ENCODE measurements at regions not wholly inside any gene's neighbourhood (a gene's known extent, or its start where the extent isn't known, plus 50 kb on each side); places are given as distances from the start of the nearest gene placed in this dataset.
"Not testable (repeated sequence)": the region's sequence is repeated elsewhere in the genome, so short reads cannot be mapped to it uniquely, and the experiment has no call there.

DNA sequence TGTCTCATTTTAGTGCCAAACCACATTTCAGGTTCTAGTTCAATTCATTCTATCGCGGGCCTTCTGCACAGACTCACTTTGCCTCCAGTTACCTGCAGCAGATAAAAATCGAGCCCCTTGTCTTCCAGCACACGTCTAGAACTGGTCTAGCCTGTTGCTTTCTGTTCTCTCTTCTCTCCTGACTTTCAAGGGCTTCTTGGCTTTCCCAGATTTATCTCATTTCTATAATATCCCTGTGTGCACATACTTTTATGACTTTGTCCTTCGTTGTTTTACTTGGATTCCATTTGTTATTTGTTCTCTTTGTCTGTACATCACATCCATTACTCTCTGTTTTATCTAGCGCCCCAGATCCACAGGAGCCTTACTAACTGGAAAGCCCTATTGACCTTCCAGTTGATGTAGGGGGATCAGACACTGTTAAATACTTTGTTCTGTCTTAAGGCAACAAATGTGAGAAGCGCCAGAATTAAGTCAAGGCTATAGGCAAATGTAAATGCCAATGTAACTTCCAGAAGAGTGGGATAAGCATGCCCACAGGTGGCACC is 284.5 kb upstream of the ADGRL4 start:
- ATAC-seq (no peak), DNase-seq (no peak)
- intact Hi-C loops (cut with DNase I) = no loop called here

DNA sequence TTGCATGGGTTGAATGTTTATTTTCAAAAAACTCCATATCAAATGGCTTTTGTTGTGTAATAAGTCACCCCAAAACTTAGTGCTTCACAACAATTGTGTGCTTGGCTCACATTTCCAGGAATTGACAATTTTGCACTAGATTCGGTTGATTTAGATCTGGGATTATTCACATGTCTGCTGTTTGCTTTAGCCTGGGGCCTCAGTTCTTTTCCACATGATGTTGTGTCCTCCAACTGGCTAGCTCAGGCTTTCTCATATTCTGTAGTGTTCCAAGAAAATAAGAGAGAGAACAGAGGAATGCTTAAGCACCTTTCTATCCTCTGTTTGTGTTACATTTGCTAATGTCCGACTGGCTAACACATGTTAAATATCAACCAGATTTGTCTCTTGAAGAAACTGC is 281.5 kb upstream of the ADGRL4 start:
- ATAC-seq = no peak
- no peak for DNase-seq
- intact Hi-C loops (cut with DNase I) = no loop called here

DNA sequence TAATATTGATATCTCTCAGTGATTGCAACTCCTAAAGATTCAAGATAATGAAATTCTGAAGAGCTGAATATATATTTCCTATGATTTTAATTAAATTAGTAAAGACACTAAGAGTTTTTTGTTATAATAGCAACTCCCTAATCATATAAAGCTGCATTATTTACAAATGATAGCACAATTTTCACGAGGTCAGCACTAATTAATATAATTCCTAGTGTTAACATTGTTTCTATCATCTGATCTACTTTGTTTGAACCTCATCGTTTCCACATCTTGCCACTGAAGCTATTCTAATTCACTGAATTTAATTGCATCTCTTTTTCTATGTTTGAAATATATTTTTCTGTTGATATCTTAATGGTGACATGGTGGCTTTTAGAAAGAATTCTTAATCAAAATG is 279.1 kb upstream of the ADGRL4 start:
- ATAC-seq = no peak
- intact Hi-C loops (cut with DNase I) = no loop called here
- DNase-seq = no peak

DNA sequence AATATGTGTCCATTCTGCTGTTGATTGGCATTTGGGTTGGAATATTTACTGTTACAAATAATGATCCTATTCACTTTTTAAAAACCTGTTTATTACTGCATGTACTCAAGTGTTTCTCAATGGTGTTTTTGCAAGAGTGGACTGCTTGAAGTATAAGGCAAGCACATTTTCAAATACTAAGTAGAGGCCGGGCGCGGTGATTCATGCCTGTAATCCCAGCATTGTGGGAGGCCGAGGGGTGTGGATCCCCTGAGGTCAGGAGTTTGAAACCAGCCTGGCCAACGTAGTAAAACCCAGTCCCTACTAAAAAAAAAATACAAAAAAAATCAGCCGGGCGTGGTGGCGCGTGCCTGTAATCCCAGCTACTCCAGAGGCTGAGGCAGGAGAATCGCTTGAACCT is 276.9 kb upstream of the ADGRL4 start:
- intact Hi-C loops (cut with DNase I) = no loop called here
- DNase-seq (no peak), ATAC-seq (no peak)

DNA sequence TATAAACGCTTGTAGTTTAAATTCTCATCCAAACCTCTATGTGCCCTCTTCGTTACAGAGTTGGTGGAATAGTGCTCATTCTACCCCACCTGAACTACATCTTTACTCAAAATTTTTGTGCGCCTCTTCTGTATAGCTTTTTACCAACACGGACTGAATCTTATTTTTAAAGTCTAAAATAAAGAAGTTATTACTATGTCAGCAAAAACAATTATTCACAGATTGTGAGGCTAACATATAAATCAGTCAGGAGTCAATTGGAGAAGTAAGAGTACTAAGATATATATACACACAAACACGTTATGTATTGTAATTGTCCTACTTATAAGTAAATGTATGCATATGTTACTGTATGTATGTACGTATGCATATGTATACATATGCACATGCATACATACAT is 274.9 kb upstream of the ADGRL4 start:
- intact Hi-C loops (cut with DNase I) = no loop called here
- ATAC-seq (no peak), DNase-seq (no peak)

DNA sequence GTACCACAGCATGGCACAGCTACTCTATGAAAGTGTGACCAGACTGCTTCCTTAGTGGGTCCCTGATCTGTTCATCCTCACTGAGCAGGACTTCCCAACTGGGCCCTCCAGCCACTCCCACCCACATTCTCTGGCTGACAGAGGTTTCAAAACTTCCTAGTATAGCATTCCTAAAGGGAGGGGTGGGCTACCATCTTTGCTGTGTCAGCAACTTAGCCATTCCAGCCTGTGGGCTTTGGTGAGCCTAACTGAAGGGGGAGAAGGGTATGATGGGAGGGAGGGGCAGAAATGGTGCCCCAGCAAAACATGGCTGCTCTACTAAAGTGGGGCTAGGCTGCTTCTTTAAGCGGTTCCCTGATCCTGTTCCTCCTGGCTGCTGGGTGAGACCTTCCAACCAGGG is 265.2 kb upstream of the ADGRL4 start:
- DNase-seq (no peak), ATAC-seq (no peak)
- intact Hi-C loops (cut with DNase I) = no loop called here

DNA sequence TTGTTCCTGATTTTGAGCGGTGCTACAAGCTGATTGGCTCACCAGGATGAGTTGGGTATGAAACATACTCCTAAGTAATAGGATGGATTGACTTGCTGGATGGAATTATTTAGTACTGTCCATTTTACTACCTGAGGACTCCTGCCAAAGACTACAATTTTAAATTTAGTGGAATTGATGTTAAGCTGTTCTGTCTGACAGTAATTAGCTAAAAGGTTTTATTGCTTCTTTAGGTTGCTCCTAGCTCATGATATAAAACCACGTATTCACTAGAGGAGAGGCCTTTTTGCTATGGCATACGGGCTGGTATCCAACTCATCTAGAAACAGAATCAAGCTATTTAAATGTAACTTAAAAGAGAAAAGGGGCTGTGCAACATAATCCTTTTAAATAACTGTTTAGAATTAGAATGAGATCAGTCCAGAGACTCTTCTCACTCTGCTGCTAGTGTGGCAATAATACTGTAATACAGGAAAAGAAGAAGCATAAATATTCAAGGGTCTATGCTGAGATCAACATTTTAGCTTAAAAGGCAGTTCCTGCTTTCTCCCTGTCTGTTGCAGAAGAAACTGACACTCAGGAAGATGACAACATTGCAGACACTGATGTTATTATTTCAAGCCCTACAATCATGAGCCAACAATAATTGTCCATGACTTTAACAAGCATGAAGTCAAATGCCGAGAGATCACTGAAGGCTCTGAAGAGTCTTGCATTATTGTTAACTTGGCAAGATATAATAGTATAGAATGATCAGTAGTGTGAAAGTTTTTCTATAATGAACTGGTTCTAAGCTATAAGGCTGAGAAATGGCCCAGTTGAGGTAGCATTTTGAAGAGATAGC is 258.7 kb upstream of the ADGRL4 start:
- ATAC-seq (no peak), DNase-seq (no peak)
- intact Hi-C loops (cut with DNase I) = no loop called here

DNA sequence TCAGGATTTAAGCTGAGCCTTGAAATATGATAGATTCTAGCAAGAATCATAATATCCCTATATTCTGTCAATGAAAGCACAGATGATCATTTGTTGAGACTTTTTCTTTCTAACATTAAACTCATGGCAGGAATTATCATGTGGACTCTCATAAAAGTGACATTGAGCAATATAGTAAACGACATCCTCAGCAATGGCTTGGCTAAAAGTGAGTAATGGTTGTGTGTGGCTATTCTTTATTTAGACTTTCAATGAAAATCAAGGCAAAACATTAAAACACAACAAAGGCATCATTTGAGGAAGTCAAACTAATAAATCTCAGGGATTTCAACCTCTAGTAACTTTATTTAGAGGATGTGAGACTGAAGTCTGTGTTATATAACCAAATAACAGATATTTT is 257.8 kb upstream of the ADGRL4 start:
- intact Hi-C loops (cut with DNase I) = no loop called here
- DNase-seq = no peak
- ATAC-seq = no peak

DNA sequence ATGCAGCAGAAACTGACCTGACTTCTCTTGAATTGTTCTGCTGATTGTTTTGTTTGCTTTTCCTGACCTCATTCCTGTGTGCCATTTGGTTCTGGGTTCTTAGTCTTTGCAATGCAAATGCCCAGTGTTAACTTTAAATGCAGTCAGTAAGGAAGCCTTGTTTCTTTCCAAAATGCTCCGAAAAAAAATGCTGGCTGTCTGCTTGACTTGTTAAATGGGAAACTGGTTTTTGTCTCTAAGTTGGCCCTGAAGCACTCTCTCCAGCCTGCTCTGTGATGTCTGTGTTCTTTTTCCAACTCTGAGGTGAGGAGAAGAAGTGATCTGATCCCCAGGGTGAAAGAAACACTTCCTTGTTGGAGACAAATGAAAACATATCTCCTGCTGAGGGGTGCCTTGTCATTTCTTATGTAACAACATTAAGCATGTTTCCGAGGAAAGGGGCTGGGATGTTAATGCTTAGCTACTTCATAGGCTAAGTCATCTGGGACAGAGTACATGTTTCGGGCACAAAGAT is 256.3 kb upstream of the ADGRL4 start:
- intact Hi-C loops (cut with DNase I) = no loop called here
- DNase-seq = no peak
- no peak for ATAC-seq

DNA sequence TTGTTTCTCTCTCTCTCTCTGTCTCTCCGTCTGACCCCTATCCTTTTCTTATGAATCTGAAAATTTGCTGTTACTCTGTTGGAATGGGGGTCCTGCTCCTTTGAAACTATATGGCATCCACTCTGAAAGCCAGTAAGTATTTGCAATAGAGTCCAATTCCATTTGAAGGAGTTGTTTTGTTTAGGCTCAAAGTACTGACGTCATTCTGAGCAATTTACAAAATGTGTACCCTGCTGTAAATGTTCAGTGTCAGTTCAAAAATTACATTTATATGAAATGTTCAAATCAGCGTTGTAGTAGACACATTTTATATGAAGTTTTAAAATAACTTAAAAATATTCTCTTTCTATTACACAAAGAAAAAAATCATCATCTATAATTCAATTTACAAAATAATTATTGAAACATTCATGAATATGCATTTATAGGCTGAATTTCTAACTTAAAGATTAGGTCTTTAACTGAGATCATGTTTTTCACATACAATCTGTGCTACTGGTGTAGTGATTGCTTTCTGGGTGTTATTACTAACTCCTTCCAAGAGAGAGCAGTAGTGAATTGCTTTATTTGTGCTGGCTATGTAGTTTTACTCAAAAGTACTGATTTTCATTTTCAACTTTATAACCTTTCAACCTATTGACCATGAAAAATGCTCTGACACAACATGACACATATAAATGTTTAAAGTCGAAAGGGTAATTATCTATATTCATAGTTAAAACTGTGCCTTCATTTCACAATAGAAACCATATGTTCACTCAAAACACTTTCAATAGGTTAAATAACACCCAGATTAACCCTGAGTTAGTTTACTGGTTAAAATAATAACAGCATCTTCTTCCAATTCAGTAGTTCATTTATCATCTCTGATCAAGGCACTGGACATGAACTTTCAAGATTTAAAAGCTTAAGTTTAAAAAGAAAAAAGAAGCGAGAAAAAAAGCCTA is 253.1 kb upstream of the ADGRL4 start:
- ATAC-seq (no peak), DNase-seq (no peak)
- intact Hi-C loops (cut with DNase I) = no loop called here

DNA sequence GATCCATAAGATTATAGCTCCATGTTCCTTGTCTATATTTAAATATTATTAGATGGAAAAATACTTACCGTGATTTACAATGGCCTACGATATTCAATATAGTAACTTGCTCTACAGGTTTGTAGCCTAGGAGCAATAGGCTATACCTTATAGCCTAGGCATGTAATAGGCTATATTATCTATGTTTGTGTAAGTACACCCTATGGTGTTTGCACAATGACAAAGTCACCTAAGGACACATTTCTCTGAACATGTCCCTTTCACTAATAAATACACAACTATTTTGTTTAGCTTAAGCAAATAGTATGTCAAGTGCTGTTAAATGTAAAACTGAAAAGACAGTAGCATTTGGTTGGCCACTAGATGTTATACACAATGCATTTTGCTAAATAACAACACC is 248.9 kb upstream of the ADGRL4 start:
- ATAC-seq (no peak), DNase-seq (no peak)
- intact Hi-C loops (cut with DNase I) = no loop called here

DNA sequence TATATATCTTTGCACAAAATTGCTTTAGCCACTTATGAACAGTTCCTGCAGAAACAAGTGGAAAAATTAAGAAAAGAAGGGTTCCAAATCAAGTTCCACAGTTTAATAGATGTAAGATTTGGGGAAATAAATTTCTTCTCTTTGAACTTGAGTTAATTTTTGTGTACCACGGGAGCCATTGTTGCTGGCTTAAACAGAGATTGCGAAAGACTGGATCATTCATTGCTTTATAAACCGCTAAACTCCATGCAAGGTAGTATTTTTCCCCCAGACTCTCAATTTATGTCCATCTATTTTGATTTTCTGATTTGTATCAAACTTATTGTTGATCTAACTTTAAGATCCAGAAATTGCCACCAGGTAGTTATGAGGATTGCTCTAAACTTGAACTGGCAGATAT is 246.1 kb upstream of the ADGRL4 start:
- intact Hi-C loops (cut with DNase I) = no loop called here
- ATAC-seq = no peak

DNA sequence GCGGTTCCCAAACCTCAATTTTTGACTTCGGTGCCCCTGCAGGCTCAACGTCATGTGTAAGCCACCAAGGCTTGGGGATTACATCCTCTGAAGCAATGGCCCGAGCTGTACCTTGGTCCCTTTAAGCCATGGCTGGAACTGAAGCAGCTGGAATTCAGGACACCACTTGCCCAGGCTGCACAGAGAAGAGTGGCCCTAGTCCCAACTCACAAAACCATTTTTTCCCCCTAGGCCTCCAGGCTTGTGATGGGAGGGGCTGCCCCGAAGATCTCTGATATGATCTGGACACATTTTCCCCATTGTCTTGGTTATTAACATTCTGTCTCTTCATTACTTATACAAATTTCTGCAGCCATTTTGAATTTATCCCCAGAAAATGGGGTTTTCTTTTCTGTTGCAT is 233.3 kb upstream of the ADGRL4 start:
- DNase-seq = no peak
- intact Hi-C loops (cut with DNase I) = no loop called here
- no peak for ATAC-seq

More for the DNA sequence above, 246.1 kb upstream of the ADGRL4 start:
- DNase-seq = no peak

DNA sequence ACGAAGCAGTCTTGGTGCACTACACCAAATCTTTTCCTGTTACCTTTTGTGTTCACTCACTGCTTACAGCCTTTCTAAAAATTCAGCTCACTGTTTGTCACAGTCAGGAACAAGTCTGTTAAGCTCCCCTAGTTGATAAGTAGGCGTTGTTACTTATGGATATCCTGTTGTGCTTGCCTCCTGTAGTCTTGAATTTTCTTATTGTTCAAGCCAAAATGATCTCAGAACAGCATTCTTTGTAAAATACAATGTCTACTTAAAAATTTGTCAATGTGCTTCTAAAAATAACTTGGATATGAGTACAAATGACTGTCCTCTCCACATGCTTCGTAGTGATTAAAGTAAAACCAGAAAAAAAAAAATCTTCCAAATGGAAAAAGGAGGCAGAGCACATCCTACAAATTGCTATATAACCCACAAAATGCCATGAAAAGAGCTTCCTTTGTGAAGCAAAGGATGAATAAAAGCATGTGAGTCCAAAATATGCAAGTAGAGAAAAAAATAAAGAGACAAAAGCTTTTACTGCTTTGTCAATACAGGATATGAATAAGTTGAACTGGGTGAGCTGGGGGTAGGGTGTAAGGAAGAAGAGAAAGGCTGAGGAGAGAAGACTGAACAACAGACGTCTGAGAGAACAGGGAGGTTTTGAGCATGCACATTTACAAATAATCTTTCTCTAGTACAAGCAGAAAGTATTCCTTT is 228.9 kb upstream of the ADGRL4 start:
- ATAC-seq (no peak), DNase-seq (no peak)
- intact Hi-C loops (cut with DNase I) = no loop called here

DNA sequence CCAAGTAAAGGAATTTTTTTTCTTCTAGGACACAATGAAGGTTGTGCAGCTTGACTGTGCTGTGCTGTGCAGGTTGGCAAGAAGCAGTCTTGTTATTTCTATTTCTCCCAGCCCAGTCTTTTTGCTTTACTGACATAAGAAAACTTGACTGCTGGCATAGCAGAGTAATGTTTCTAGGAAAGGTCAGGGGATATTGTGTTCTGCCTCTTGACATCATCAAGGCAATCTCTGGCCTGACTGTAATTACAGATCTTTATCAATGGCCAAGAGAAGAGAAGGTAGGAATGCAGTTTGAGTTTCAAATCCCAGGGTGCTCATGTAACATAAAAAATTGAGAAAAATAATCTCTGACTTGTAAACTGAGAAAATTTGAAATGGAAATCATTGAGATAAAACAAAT is 226.3 kb upstream of the ADGRL4 start:
- ATAC-seq (no peak), DNase-seq (no peak)
- intact Hi-C loops (cut with DNase I) = no loop called here

DNA sequence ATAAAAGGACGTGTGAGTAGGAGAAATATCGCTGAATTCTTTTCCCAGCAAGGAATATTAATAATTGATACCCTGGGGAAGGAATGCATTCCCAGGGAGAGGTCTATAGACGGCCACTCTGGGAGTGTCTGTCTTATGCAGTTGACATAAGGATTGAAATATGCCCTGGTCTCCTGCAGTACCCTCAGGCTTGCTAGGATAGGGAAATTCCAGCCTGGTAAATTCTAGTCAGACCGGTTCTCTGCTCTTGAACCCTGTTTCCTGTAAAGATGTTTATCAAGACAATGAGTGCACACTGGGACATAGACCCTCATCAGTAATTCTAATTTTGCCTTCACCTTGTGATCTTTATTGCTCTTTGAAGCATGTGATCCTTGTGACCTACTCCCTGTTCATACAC is 224.2 kb upstream of the ADGRL4 start:
- DNase-seq; ATAC-seq; intact Hi-C loops (cut with DNase I): not testable (repeated sequence)

DNA sequence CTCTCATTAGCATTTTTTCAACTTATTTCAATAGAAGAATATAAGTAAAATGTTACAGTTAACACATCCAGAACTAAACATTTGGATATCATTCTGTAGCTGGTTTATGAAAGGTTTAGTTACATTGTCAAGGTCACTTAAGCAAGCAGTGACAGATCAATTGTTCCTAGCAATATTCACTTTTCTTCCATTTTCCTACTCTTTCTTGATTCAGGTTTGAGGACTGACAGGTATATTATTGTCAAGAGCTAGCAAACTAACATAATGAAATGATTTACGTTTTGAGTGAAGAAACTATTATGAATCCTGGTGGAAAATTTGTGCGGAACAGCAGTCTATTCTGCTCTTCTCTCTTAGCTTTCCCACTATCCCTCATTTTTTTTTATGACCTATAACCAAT is 220.4 kb upstream of the ADGRL4 start:
- intact Hi-C loops (cut with DNase I) = no loop called here
- ATAC-seq (no peak), DNase-seq (no peak)

DNA sequence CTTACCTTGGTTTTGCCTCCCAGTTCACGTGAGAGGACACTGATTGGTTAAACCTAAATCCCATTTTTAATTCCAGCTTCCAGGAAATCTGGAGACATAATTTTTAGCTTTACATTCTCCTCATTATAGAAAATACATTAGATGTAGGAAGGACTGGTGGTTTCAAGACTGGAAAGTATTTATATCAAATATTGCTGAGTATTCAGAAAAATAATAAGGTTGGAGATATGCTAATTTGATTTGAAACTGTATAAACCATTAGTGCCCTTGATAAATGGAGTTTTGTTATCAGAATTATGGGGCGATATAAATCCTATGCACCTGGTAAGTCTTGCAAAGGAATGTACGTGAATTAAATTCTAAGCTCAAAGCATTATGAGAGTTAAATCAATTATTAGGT is 218.0 kb upstream of the ADGRL4 start:
- DNase-seq (no peak), ATAC-seq (no peak)
- intact Hi-C loops (cut with DNase I) = no loop called here

DNA sequence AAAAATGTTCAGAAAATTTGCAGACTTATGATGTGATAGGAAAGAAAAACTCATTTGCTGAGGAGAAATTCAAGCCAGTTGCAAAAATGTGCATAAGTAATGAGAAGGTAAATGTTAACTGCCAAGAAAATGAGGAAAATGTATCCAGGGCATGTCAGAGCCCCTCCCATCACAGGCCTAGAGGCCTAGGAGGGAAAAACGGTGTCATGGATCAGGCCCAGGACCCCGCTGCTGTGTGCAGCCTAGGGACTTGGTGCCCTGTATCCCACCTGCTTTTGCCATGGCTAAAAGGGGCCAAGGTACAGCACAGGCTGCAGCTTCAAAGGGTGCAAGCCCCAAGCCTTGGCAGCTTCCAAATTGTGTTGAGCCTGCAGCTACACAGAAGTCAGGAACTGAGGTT is 214.0 kb upstream of the ADGRL4 start:
- ATAC-seq = no peak

More for the DNA sequence above, 214.0 kb upstream of the ADGRL4 start:
- intact Hi-C loops (cut with DNase I) = no loop called here
- no peak for DNase-seq

All from left cardiac atrium (tissue), 4 donors.